ENCODE measurements at regions not wholly inside any gene's neighbourhood (a gene's known extent, or its start where the extent isn't known, plus 50 kb on each side); places are given as distances from the start of the nearest gene placed in this dataset.

GRCh38 chr17:79306424-79307318 is 232.0 kb downstream of the ENGASE start:
- no peak for DNase-seq

- DNase-seq: no peak
Observed at GRCh38 chr17:79305768-79306423, 231.3 kb downstream of the ENGASE start.

- DNase-seq: no peak
Observed at GRCh38 chr17:79305376-79305767, 230.7 kb downstream of the ENGASE start.

GRCh38 chr17:79304884-79305283 is 230.3 kb downstream of the ENGASE start:
- no peak for DNase-seq

- no peak for DNase-seq
Observed at GRCh38 chr17:79303641-79304205, 229.1 kb downstream of the ENGASE start.

- no peak for DNase-seq
Observed at GRCh38 chr17:79301469-79301868, 226.8 kb downstream of the ENGASE start.

GRCh38 chr17:79299349-79299748 is 224.7 kb downstream of the ENGASE start:
- DNase-seq: no peak

- DNase-seq: no peak
Observed at GRCh38 chr17:79298799-79299198, 224.2 kb downstream of the ENGASE start.

- DNase-seq: no peak
Observed at GRCh38 chr17:79296243-79296642, 221.6 kb downstream of the ENGASE start.

GRCh38 chr17:79295307-79295706 is 220.7 kb downstream of the ENGASE start:
- no peak for DNase-seq

- peak; percentile 51 for DNase-seq
Observed at GRCh38 chr17:79294459-79295071, 219.9 kb downstream of the ENGASE start.

- no peak for DNase-seq
Observed at GRCh38 chr17:79292501-79292900, 217.9 kb downstream of the ENGASE start.

- no peak for DNase-seq
Observed at GRCh38 chr17:79291391-79291790, 216.8 kb downstream of the ENGASE start.

- DNase-seq: no peak
Observed at GRCh38 chr17:79290726-79291125, 216.1 kb downstream of the ENGASE start.

GRCh38 chr17:79288950-79289349 is 214.3 kb downstream of the ENGASE start:
- no peak for DNase-seq

GRCh38 chr17:79286440-79286839 is 211.8 kb downstream of the ENGASE start:
- no peak for DNase-seq

- no peak for DNase-seq
Observed at GRCh38 chr17:79285973-79286372, 211.3 kb downstream of the ENGASE start.

- no peak for DNase-seq
Observed at GRCh38 chr17:79282294-79282693, 207.7 kb downstream of the ENGASE start.

- no peak for DNase-seq
Observed at GRCh38 chr17:79281803-79282202, 207.2 kb downstream of the ENGASE start.

- no peak for DNase-seq
Observed at GRCh38 chr17:79280866-79281572, 206.4 kb downstream of the ENGASE start.

- DNase-seq: no peak
Observed at GRCh38 chr17:79280010-79280409, 205.4 kb downstream of the ENGASE start.

GRCh38 chr17:79279320-79279719 is 204.7 kb downstream of the ENGASE start:
- no peak for DNase-seq

GRCh38 chr17:79276821-79277220 is 202.2 kb downstream of the ENGASE start:
- DNase-seq: no peak

Measured in fibroblast of skin of back (primary cell).